Testis (tissue), 2 donors: ENCODE measurements at regions not wholly inside any gene's neighbourhood (a gene's known extent, or its start where the extent isn't known, plus 50 kb on each side); places are given as distances from the start of the nearest gene placed in this dataset.

Experiments
- CTCF ChIP-seq, 3 experiments: fragments of 450-650 bp in 2 of 3; fragments of 200-600 bp in 1 of 3; sonication (generic) in 1 of 3; IDR thresholded peaks; one replicate each; pipeline ENCODE4 v1.5.1; 2016 to 2019; ENCODE audit warnings: antibody characterized with exemption in 3 of 3, mild to moderate bottlenecking in 2 of 3, moderate library complexity in 1 of 3
- POLR2A ChIP-seq: fragments of 450-650 bp; IDR thresholded peaks from one replicate; pipeline ENCODE4 v1.6.1; 2017; ENCODE audit warnings: antibody characterized with exemption, mild to moderate bottlenecking, moderate library complexity

GRCh38 chr5:107284822-107285525 lies 385.8 kb downstream of the EFNA5 start:
- no peak for TF ChIP-seq POLR2A
- TF ChIP-seq CTCF (IDR thresholded peaks at IDR 0.05): no peak
